IMR-90 (cell line): ENCODE measurements at regions not wholly inside any gene's neighbourhood (a gene's known extent, or its start where the extent isn't known, plus 50 kb on each side); places are given as distances from the start of the nearest gene placed in this dataset.

Experiments used
- ATAC-seq: fragments of 200-7000 bp; cut with Tn5 transposase; 2 replicates; pipeline ENCODE4 v1.9.1; 2020; ENCODE audit warnings: low read depth, mild to moderate bottlenecking, moderate library complexity
- BruUV-seq: library from RNA; stranded (reverse); fragments of 400-500 nt; replicated peaks from 2 replicates; lab custom pipeline; 2021; lab: Mats Ljungman, UMichigan
- CTCF ChIA-PET: fragments of 300-600 bp; formaldehyde crosslinking; extraction: SDS; loops from one replicate; lab custom pipeline; 2021; ENCODE audit warnings: antibody characterized with exemption; lab: Yijun Ruan, JAX
- POLR2A ChIA-PET: fragments of 300-600 bp; sonication (Branson Sonifier 250); formaldehyde crosslinking; loops from one replicate; lab custom pipeline; 2022; ENCODE audit warnings: antibody characterized with exemption; ENCODE audit not compliant: unreplicated experiment; lab: Charles Lee
- DNase-seq: peaks from one replicate; pipeline ENCODE4 v3.0.0; 2013
- H2AFZ ChIP-seq: replicated peaks from 2 replicates; pipeline ENCODE3; 2013; ENCODE audit warnings: low read length, mild to moderate bottlenecking; ENCODE audit not compliant: poor library complexity
- H2AK5ac ChIP-seq: 2 replicates; pipeline ENCODE4 v1.6.1; 2013; ENCODE audit warnings: low read depth, low read length, inconsistent platforms
- H2AK9ac ChIP-seq: replicated peaks from 2 replicates; pipeline ENCODE3; 2013; ENCODE audit warnings: mild to moderate bottlenecking, low read depth, low read length, moderate library complexity; ENCODE audit not compliant: poor library complexity
- H2BK120ac ChIP-seq: 2 replicates; pipeline ENCODE4 v1.6.1; 2013; ENCODE audit warnings: low read depth, low read length, inconsistent platforms
- H2BK15ac ChIP-seq: 3 replicates; pipeline ENCODE4 v1.6.1; 2013; ENCODE audit warnings: low read depth, low read length, inconsistent platforms
- H2BK20ac ChIP-seq: 2 replicates; pipeline ENCODE4 v1.6.1; 2013; ENCODE audit warnings: low read depth, mild to moderate bottlenecking, inconsistent platforms, low read length, moderate library complexity
- H2BK5ac ChIP-seq: 2 replicates; pipeline ENCODE4 v1.6.1; 2013; ENCODE audit warnings: mild to moderate bottlenecking, low read depth, low read length, inconsistent platforms; ENCODE audit not compliant: poor library complexity, severe bottlenecking
- H3K14ac ChIP-seq: replicated peaks from 2 replicates; pipeline ENCODE4 v1.6.1; 2013; ENCODE audit warnings: low read depth, low read length, inconsistent platforms
- H3K18ac ChIP-seq: 2 replicates; pipeline ENCODE4 v1.6.1; 2013; ENCODE audit warnings: low read depth, low read length, control low read depth
- H3K23ac ChIP-seq: 2 replicates; pipeline ENCODE4 v1.6.1; 2013; ENCODE audit warnings: low read depth, low read length, inconsistent platforms
- H3K27ac ChIP-seq: 2 replicates; pipeline ENCODE4 v1.5.1; 2013; ENCODE audit warnings: mild to moderate bottlenecking, control low read depth, low read length; ENCODE audit not compliant: insufficient read depth
- H3K27me3 ChIP-seq: 2 replicates; pipeline ENCODE4 v1.6.1; 2013; ENCODE audit warnings: low read length; ENCODE audit not compliant: control insufficient read depth, insufficient read depth
- H3K36me3 ChIP-seq: 2 replicates; pipeline ENCODE4 v1.6.1; 2013; ENCODE audit warnings: low read length, mixed read lengths; ENCODE audit not compliant: control insufficient read depth, insufficient read depth
- H3K4ac ChIP-seq: 2 replicates; pipeline ENCODE4 v1.6.1; 2013; ENCODE audit warnings: low read depth, low read length, inconsistent platforms
- H3K4me1 ChIP-seq: 2 replicates; pipeline ENCODE4 v1.6.1; 2013; ENCODE audit warnings: low read length, mixed read lengths; ENCODE audit not compliant: control insufficient read depth, insufficient read depth
- H3K4me2 ChIP-seq: 2 replicates; pipeline ENCODE4 v1.6.1; 2013; ENCODE audit warnings: low read depth, mild to moderate bottlenecking, control low read depth, low read length, moderate library complexity
- H3K4me3 ChIP-seq: 2 replicates; pipeline ENCODE4 v1.5.1; 2013; ENCODE audit warnings: low read depth, mild to moderate bottlenecking, control low read depth, low read length, moderate library complexity; ENCODE audit not compliant: insufficient read depth
- H3K56ac ChIP-seq: 2 replicates; pipeline ENCODE4 v1.6.1; 2013; ENCODE audit warnings: low read length, inconsistent platforms; ENCODE audit not compliant: insufficient read depth; ENCODE audit errors: extremely low read depth
- H3K79me1 ChIP-seq, 2 experiments: 2 replicates each; pipeline ENCODE4 v1.6.1; 2013; ENCODE audit warnings: low read length in 2 of 2, inconsistent platforms in 1 of 2, low read depth in 1 of 2
- H3K9ac ChIP-seq: 2 replicates; pipeline ENCODE4 v1.6.1; 2013; ENCODE audit warnings: low read depth, low read length, control low read depth
- H3K9me1 ChIP-seq: 2 replicates; pipeline ENCODE4 v1.6.1; 2013; ENCODE audit warnings: low read length, inconsistent platforms; ENCODE audit not compliant: insufficient read depth
- H3K9me3 ChIP-seq: 2 replicates; pipeline ENCODE4 v1.6.1; 2013; ENCODE audit warnings: low read length; ENCODE audit not compliant: control insufficient read depth, insufficient read depth
- H4K20me1 ChIP-seq: 2 replicates; pipeline ENCODE4 v1.6.1; 2013; ENCODE audit warnings: low read length, inconsistent platforms; ENCODE audit not compliant: insufficient read depth
- H4K5ac ChIP-seq: 2 replicates; pipeline ENCODE4 v1.6.1; 2013; ENCODE audit warnings: mild to moderate bottlenecking, low read depth, low read length, control low read depth
- H4K8ac ChIP-seq, 2 experiments: 2 replicates each; pipeline ENCODE4 v1.6.1; 2013; ENCODE audit warnings: low read depth in 2 of 2, low read length in 2 of 2, control low read depth in 1 of 2, inconsistent platforms in 1 of 2
- H4K91ac ChIP-seq: 2 replicates; pipeline ENCODE4 v1.6.1; 2013; ENCODE audit warnings: low read depth, low read length, inconsistent platforms; ENCODE audit not compliant: insufficient read depth
- CEBPB ChIP-seq: IDR thresholded peaks from 2 replicates; pipeline ENCODE4 v1.6.1; 2012; ENCODE audit warnings: low read depth, low read length, improper control_type of control experiment
- USF2 ChIP-seq: fragments of 150-350 bp; IDR thresholded peaks from 2 replicates; pipeline ENCODE4 v1.6.1; 2017; ENCODE audit warnings: mild to moderate bottlenecking, antibody characterized with exemption, low read length, low read depth
- WGBS, 2 experiments: methylation state at CpG; one replicate each; pipeline versions ENCODE4 v1.1.5 to v1.1.7; 2013; ENCODE audit warnings: missing lambda C conversion rate in 2 of 2; ENCODE audit not compliant: insufficient read length in 1 of 2; ENCODE audit errors: extremely low coverage in 2 of 2; 5-methylcytosine and 5-hydroxymethylcytosine counted together
- dilution Hi-C: fragments of 300-500 bp; cut with HindIII; formaldehyde crosslinking; loops from one replicate; pipeline ENCODE4 v1.14.3; 2018; ENCODE audit warnings: low sequenced_read_pairs; ENCODE audit not compliant: unreplicated experiment
- in situ Hi-C: fragments of 300-500 bp; cut with MboI; formaldehyde crosslinking; loops from 3 replicates; pipeline ENCODE4 v1.14.3; 2019; ENCODE audit warnings: low sequenced_read_pairs, inconsistent platforms, mixed read lengths
- intact Hi-C: fragments of 100-400 bp; cut with micrococcal nuclease; formaldehyde crosslinking; loops from 2 replicates; pipeline ENCODE4 v1.10.0; 2022

GRCh38 chr21:36605426-36605825, 93.5 kb upstream of the SIM2 start:
- Histone ChIP-seq H3K4me3 (no peak overlapping the region), H3K9ac (no peak overlapping the region), H4K8ac (no peak overlapping the region), H3K36me3 (no peaks in the 10 kb centered on the region), H3K27me3 (peaks cover 58% of the 10 kb centered on the region), H2AFZ (no peak overlapping the region), H3K27ac (no peak overlapping the region), H3K9me1 (no peaks in the 10 kb centered on the region), H3K14ac (no peak overlapping the region), H3K4me1 (no peaks in the 10 kb centered on the region; the same call in 1 of the 2 replicates), H4K91ac (no peak overlapping the region), H2BK15ac (no peak overlapping the region), H3K79me1 (no peaks in the 10 kb centered on the region), H2BK5ac (no peak overlapping the region), H4K20me1 (no peaks in the 10 kb centered on the region), H2BK120ac (no peak overlapping the region), H2AK5ac (no peak overlapping the region), H3K4me2 (no peak overlapping the region), H3K4ac (no peak overlapping the region), H2AK9ac (no peak overlapping the region), H3K56ac (no peak overlapping the region), H4K5ac (no peak overlapping the region), H2BK20ac (no peak overlapping the region), H3K23ac (no peak overlapping the region), H3K18ac (no peak overlapping the region), H3K9me3 (peaks cover 4% of the 10 kb centered on the region)
- WGBS, 2 experiments = 39% methylated on average over 3 of the region's 8 CpGs; no CpG with 5 or more reads in 1 of the 2 experiments
- intact Hi-C loops (no loop called here), in situ Hi-C loops (no loop called here), dilution Hi-C loops (no loop called here)
- ATAC-seq (no peak), DNase-seq (no peak)
- ChIA-PET POLR2A (no interaction called here), CTCF (no interaction called here)
- no peak for TF ChIP-seq CEBPB
- no peak for TF ChIP-seq USF2
- BruUV-seq = no TSS peak
